ENCODE measurements at regions not wholly inside any gene's neighbourhood (a gene's known extent, or its start where the extent isn't known, plus 50 kb on each side); places are given as distances from the start of the nearest gene placed in this dataset.

DNA sequence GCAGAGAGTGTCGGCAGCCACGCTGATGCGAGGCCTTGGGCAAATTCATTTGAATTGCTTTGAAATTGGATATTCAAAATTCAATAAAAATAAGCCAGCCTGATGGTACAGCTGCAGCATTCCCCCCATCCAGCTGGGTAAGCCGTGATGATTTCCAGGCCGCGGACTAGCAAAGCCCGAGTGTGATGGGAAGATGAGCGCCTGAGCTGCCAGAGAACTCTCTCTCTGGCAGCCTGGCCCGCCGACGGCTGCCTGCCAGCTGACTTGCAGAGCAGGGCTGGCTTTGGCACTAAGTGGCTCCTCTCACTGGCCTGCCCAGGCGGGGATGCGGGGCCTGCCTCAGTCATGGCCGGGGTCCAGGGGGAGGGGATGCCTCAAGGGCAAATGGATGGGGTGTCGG, 268.3 kb upstream of the WWC1 start:
- no peak overlapping the region for H3K27ac ChIP-seq
- H3K36me3 ChIP-seq, result no peaks in the 10 kb centered on the region
- intact Hi-C loops (cut with DNase I), result no loop called here
- no peaks in the 10 kb centered on the region for H3K9me3 ChIP-seq
- DNase-seq (no peak), ATAC-seq (no peak)
- no peaks in the 10 kb centered on the region for H3K4me1 ChIP-seq
- TF ChIP-seq POLR2A (IDR thresholded peaks at IDR 0.05), result no peak
- H3K27me3 ChIP-seq, result no peaks in the 10 kb centered on the region
- WGBS (ENCODE audit: insufficient coverage, low coverage, low lambda C conversion rate, missing lambda C conversion rate), result 72% methylated on average over 7 of the region's 15 CpGs
- H3K4me3 ChIP-seq, result no peak overlapping the region

DNA sequence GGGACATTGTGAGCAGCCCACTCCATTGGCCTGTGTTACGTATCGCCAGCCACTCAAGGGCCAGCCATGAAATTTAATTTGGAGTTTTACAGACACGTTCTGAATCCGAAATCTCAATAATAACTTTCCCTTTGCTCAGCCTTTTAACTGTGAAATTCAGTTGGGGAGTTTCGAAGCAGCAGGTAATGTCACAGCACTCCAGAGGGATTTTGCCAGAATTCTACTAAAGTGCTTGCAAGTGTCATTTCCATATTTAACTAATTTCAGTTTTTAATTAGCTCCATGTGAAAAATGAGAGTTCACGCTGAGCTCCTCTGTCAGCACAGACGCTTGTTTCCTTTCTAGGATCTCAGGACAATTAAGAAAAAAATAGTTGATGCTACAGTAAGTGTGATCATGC, 267.1 kb upstream of the WWC1 start:
- Histone ChIP-seq H3K4me3 (no peak overlapping the region), H3K9me3 (no peaks in the 10 kb centered on the region), H3K4me1 (no peaks in the 10 kb centered on the region), H3K27me3 (no peaks in the 10 kb centered on the region), H3K27ac (no peak overlapping the region), H3K36me3 (no peaks in the 10 kb centered on the region)
- no peak for DNase-seq
- TF ChIP-seq, protein P1, sequence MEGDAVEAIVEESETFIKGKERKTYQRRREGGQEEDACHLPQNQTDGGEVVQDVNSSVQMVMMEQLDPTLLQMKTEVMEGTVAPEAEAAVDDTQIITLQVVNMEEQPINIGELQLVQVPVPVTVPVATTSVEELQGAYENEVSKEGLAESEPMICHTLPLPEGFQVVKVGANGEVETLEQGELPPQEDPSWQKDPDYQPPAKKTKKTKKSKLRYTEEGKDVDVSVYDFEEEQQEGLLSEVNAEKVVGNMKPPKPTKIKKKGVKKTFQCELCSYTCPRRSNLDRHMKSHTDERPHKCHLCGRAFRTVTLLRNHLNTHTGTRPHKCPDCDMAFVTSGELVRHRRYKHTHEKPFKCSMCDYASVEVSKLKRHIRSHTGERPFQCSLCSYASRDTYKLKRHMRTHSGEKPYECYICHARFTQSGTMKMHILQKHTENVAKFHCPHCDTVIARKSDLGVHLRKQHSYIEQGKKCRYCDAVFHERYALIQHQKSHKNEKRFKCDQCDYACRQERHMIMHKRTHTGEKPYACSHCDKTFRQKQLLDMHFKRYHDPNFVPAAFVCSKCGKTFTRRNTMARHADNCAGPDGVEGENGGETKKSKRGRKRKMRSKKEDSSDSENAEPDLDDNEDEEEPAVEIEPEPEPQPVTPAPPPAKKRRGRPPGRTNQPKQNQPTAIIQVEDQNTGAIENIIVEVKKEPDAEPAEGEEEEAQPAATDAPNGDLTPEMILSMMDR (IDR thresholded peaks at IDR 0.05), result no peak
- no peak for TF ChIP-seq POLR2A (IDR thresholded peaks at IDR 0.05)
- intact Hi-C loops (cut with DNase I), result no loop called here
- WGBS (ENCODE audit: insufficient coverage, low coverage, low lambda C conversion rate, missing lambda C conversion rate), result 89% methylated on average over 7 of the region's 7 CpGs
- ATAC-seq, result no peak

DNA sequence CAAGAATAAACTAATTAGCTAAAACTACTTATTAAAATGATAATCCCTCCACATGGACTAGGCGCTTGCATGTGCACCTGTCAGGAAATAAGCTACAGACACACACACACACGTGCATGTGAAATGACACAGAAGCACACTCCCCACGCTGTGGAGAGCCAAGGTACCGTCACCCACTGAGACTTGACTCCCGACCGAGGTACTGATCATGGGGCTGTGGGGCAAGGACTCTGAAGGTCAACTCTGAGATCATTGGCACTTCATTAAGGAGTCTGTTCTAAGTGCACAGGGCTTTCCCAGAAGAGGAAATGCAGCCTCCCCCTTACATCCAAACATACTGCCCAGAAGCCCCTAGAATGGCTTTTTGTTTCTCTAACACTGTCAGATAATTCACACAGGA, 264.4 kb upstream of the WWC1 start:
- 79% methylated on average over 5 of the region's 6 CpGs for WGBS (ENCODE audit: insufficient coverage, low coverage, low lambda C conversion rate, missing lambda C conversion rate)
- H3K4me3 ChIP-seq, result no peak overlapping the region
- ATAC-seq (no peak), DNase-seq (no peak)
- H3K4me1 ChIP-seq, result no peaks in the 10 kb centered on the region
- H3K36me3 ChIP-seq, result no peaks in the 10 kb centered on the region
- no peak for TF ChIP-seq POLR2A (IDR thresholded peaks at IDR 0.05)
- TF ChIP-seq, protein P1 (IDR thresholded peaks at IDR 0.05), result no peak
- no peaks in the 10 kb centered on the region for H3K9me3 ChIP-seq
- H3K27me3 ChIP-seq, result no peaks in the 10 kb centered on the region
- no peak overlapping the region for H3K27ac ChIP-seq
- intact Hi-C loops (cut with DNase I), result no loop called here

DNA sequence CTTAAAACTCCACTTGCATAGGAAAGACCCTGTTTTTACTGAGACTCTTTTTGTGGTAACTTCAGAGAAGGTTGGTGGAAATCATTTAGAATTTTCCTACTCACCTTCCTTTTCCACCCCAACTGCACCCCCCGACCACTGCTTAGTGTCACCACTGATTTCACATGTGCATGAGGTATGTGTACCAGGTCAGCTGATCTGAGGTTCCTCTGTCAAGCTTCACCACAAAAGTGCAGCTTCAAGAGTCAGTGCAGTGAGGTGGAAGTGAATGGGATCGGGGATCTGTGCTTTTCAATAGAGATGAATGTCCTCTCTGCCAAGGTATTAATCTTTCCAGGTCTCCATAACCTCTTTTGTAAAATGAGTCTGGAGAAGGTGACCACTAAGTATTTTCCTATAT, 260.5 kb upstream of the WWC1 start:
- Histone ChIP-seq H3K27ac (no peak overlapping the region), H3K36me3 (no peaks in the 10 kb centered on the region), H3K27me3 (no peaks in the 10 kb centered on the region), H3K4me3 (no peak overlapping the region), H3K9me3 (no peaks in the 10 kb centered on the region), H3K4me1 (no peaks in the 10 kb centered on the region)
- no peak for DNase-seq
- no peak for ATAC-seq
- WGBS (ENCODE audit: insufficient coverage, low coverage, low lambda C conversion rate, missing lambda C conversion rate), result 56% methylated on average over 2 of the region's 2 CpGs
- TF ChIP-seq POLR2A (IDR thresholded peaks at IDR 0.05), result no peak
- TF ChIP-seq, protein P1 (IDR thresholded peaks at IDR 0.05), result no peak
- intact Hi-C loops (cut with DNase I), result no loop called here

DNA sequence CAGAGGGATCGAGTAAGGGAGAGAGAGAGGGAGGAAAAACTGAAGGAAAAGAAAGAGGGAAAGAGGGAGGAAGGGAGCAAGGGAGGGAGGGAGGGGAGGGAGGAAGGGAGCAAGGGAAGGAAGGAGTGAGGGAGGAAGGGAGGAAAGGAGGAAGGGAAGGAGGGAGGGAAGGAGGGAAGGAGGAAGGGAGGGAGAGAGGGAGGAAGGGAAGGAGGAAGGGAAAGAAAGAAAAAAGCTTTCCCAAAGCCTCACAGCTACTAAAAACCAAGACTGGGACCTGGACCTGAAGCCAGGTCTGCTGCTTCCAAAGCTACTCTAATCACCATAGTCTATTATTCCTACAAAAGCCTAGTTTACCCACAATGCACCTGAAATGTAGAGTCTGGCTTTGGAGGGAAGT, 259.8 kb upstream of the WWC1 start:
- intact Hi-C loops (cut with DNase I), result no loop called here
- no peaks in the 10 kb centered on the region for H3K4me1 ChIP-seq
- TF ChIP-seq POLR2A (IDR thresholded peaks at IDR 0.05), result no peak
- TF ChIP-seq, protein P1 (IDR thresholded peaks at IDR 0.05), result no peak
- no peaks in the 10 kb centered on the region for H3K27me3 ChIP-seq
- no peak overlapping the region for H3K27ac ChIP-seq
- H3K36me3 ChIP-seq, result no peaks in the 10 kb centered on the region
- no peak for ATAC-seq
- 50% methylated on average over 1 of the region's 1 CpG for WGBS (ENCODE audit: insufficient coverage, low coverage, low lambda C conversion rate, missing lambda C conversion rate)
- no peak overlapping the region for H3K4me3 ChIP-seq
- H3K9me3 ChIP-seq, result no peaks in the 10 kb centered on the region
- no peak for DNase-seq
